Erythroblast (primary cell): ENCODE measurements at regions not wholly inside any gene's neighbourhood (a gene's known extent, or its start where the extent isn't known, plus 50 kb on each side); places are given as distances from the start of the nearest gene placed in this dataset.

ENCODE experiments used
- GATA1 ChIP-seq: IDR thresholded peaks from 2 replicates; pipeline ENCODE4 v1.6.1; 2011; ENCODE audit warnings: low read depth, mild to moderate bottlenecking, control low read depth, low read length, moderate library complexity
- POLR2A ChIP-seq: IDR thresholded peaks from 2 replicates; pipeline ENCODE4 v1.6.1; 2011; ENCODE audit warnings: mild to moderate bottlenecking, low read length

DNA sequence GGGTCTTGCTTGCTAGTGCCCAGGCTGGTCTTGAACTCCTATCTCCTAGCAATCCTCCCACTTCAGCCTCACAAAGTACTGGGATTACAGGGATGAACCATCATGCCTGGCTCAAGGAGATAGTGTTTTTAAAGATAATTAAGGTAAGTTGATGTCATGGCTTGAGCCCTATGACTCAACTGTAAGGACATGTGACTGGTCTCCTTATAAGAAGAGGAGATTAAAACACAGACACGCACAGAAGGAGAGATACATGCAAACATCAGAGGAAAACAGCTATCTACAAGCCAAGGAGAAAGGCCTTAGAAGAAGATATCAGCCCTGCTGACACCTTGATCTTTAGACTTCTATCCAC is 220.4 kb upstream of the GADL1 start:
- TF ChIP-seq POLR2A: no peak
- no peak for TF ChIP-seq GATA1
